Smooth muscle cell (in vitro differentiated cells): ENCODE measurements at regions not wholly inside any gene's neighbourhood (a gene's known extent, or its start where the extent isn't known, plus 50 kb on each side); places are given as distances from the start of the nearest gene placed in this dataset.
"Not testable (repeated sequence)": the region's sequence is repeated elsewhere in the genome, so short reads cannot be mapped to it uniquely, and the experiment has no call there.

Source experiments
- DNase-seq: peaks from one replicate; lab custom pipeline; 2025; ENCODE audit not compliant: unreplicated experiment; lab: John Stamatoyannopoulos, UW
- H2AFZ ChIP-seq: fragments of 200-600 bp; sonication (generic); 2 replicates; pipeline ENCODE4 v1.6.0; 2016; ENCODE audit warnings: antibody characterized with exemption, low read depth, mild to moderate bottlenecking
- H3F3A ChIP-seq: fragments of 200-600 bp; sonication (generic); 2 replicates; pipeline ENCODE4 v1.6.0; 2017; ENCODE audit warnings: antibody characterized with exemption, low read depth
- H3K27ac ChIP-seq: fragments of 200-600 bp; sonication (generic); 2 replicates; pipeline ENCODE4 v1.5.1; 2016; ENCODE audit warnings: low read depth, mild to moderate bottlenecking
- H3K27me3 ChIP-seq: fragments of 200-600 bp; sonication (generic); 2 replicates; pipeline ENCODE4 v1.6.1; 2016; ENCODE audit warnings: low read depth, mild to moderate bottlenecking
- H3K36me3 ChIP-seq: fragments of 200-600 bp; sonication (generic); 2 replicates; pipeline ENCODE4 v1.5.1; 2016; ENCODE audit warnings: low read depth
- H3K4me1 ChIP-seq: fragments of 200-600 bp; sonication (generic); 2 replicates; pipeline ENCODE4 v1.5.1; 2016; ENCODE audit warnings: low read depth
- H3K4me2 ChIP-seq: fragments of 200-600 bp; sonication (generic); 2 replicates; pipeline ENCODE4 v1.6.0; 2016; ENCODE audit warnings: mild to moderate bottlenecking
- H3K4me3 ChIP-seq: fragments of 200-600 bp; sonication (generic); 2 replicates; pipeline ENCODE4 v1.5.1; 2016; ENCODE audit warnings: mild to moderate bottlenecking
- H3K79me2 ChIP-seq: fragments of 200-600 bp; sonication (generic); 2 replicates; pipeline ENCODE4 v1.6.0; 2016; ENCODE audit warnings: low read depth, mild to moderate bottlenecking
- H3K9ac ChIP-seq: fragments of 200-600 bp; sonication (generic); 2 replicates; pipeline ENCODE4 v1.6.0; 2016; ENCODE audit warnings: low read depth
- H3K9me3 ChIP-seq: fragments of 200-600 bp; sonication (generic); replicated peaks from 2 replicates; pipeline ENCODE4 v1.5.1; 2016; ENCODE audit warnings: low read depth
- H4K20me1 ChIP-seq: fragments of 200-600 bp; sonication (generic); 2 replicates; pipeline ENCODE4 v1.6.0; 2016; ENCODE audit warnings: low read depth
- CTCF ChIP-seq: fragments of 200-600 bp; sonication (generic); IDR thresholded peaks from 2 replicates; pipeline ENCODE4 v1.5.1; 2017; ENCODE audit warnings: borderline replicate concordance, mild to moderate bottlenecking, antibody characterized with exemption; ENCODE audit not compliant: insufficient read depth, poor library complexity, severe bottlenecking
- WGBS: methylation state at CpG from one replicate; pipeline ENCODE4 v1.1.7; 2016; ENCODE audit warnings: low lambda C conversion rate; 5-methylcytosine and 5-hydroxymethylcytosine counted together

GRCh38 chr6:15885624-15886023 is 222.8 kb upstream of the DTNBP1 start:
- 95% methylated on average over 5 of the region's 5 CpGs for WGBS
- Histone ChIP-seq H3K4me2 (no peak overlapping the region), H3K27me3 (no peaks in the 10 kb centered on the region), H3K27ac (no peak overlapping the region), H3K79me2 (no peaks in the 10 kb centered on the region), H3K9me3 (no peaks in the 10 kb centered on the region), H2AFZ (no peak overlapping the region), H4K20me1 (no peaks in the 10 kb centered on the region), H3F3A (no peaks in the 10 kb centered on the region), H3K9ac (no peak overlapping the region), H3K36me3 (no peaks in the 10 kb centered on the region), H3K4me3 (no peak overlapping the region), H3K4me1 (no peaks in the 10 kb centered on the region)
- DNase-seq, result no peak
- no peak for TF ChIP-seq CTCF

DNA sequence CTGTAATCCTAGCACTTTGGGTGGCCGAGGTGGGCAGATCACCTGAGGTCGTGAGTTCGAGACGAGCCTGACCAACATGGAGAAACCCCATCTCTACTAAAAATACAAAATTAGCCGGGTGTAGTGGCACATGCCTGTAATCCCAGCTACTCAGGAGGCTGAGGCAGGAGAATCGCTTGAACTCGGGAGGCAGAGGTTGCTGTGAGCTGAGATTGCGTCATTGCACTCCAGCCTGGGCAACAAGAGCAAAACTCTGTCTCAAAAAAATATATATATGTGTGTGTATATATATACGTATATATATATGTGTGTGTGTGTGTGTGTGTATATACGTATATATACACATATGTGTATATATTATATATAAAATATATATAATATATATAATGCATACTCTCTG is 220.8 kb upstream of the DTNBP1 start:
- H3F3A ChIP-seq, H3K4me2 ChIP-seq, H2AFZ ChIP-seq, H3K36me3 ChIP-seq, H3K9ac ChIP-seq, H3K9me3 ChIP-seq, H4K20me1 ChIP-seq, DNase-seq, H3K79me2 ChIP-seq, H3K27ac ChIP-seq, H3K27me3 ChIP-seq, H3K4me3 ChIP-seq, H3K4me1 ChIP-seq: not testable (repeated sequence)
- 94% methylated on average over 10 of the region's 10 CpGs for WGBS

DNA sequence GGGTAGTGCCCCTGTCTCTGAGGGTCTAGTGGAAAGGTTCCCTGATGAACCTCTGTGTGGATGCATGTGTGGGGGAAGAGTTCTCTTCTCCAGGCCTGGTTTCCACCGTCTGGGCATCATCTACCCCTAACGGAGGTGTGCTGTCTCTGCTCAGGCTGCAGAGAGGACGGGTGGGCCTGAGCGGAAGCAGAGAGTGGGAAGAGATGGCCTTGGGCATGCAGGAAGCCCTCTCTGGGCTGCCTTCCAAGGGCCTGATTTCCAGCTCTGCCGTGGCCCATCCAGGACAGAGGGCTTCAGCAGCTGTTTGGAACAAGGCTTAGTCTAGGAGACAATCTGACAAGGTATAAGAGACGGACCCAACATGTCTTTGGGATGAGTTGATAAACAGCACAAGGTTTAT is 220.1 kb upstream of the DTNBP1 start:
- H2AFZ ChIP-seq, result no peak overlapping the region
- no peaks in the 10 kb centered on the region for H4K20me1 ChIP-seq
- no peak overlapping the region for H3K4me2 ChIP-seq
- WGBS, result 83% methylated on average over 6 of the region's 6 CpGs
- TF ChIP-seq CTCF, result no peak
- H3K4me1 ChIP-seq, result no peaks in the 10 kb centered on the region
- DNase-seq, result no peak
- H3K4me3 ChIP-seq, result no peak overlapping the region
- H3F3A ChIP-seq, result no peaks in the 10 kb centered on the region
- H3K9me3 ChIP-seq, result no peaks in the 10 kb centered on the region
- H3K27ac ChIP-seq, result no peak overlapping the region
- no peaks in the 10 kb centered on the region for H3K36me3 ChIP-seq
- no peaks in the 10 kb centered on the region for H3K27me3 ChIP-seq
- H3K79me2 ChIP-seq, result no peaks in the 10 kb centered on the region
- H3K9ac ChIP-seq, result no peak overlapping the region

- no peak overlapping the region for H3K4me2 ChIP-seq
- no peaks in the 10 kb centered on the region for H3K4me1 ChIP-seq
- no peaks in the 10 kb centered on the region for H3K27me3 ChIP-seq
- H2AFZ ChIP-seq, result no peak overlapping the region
- H3K9me3 ChIP-seq, result no peaks in the 10 kb centered on the region
- H3K9ac ChIP-seq, result no peak overlapping the region
- no peak overlapping the region for H3K4me3 ChIP-seq
- no peaks in the 10 kb centered on the region for H3K79me2 ChIP-seq
- no peaks in the 10 kb centered on the region for H3F3A ChIP-seq
- no peaks in the 10 kb centered on the region for H4K20me1 ChIP-seq
- H3K36me3 ChIP-seq, result no peaks in the 10 kb centered on the region
- 70% methylated on average over 4 of the region's 4 CpGs for WGBS
- TF ChIP-seq CTCF, result no peak
- DNase-seq, result no peak
- H3K27ac ChIP-seq, result no peak overlapping the region
Measured at GRCh38 chr6:15882345-15882744, 219.5 kb upstream of the DTNBP1 start.
